NB4 (cell line): ENCODE measurements at regions not wholly inside any gene's neighbourhood (a gene's known extent, or its start where the extent isn't known, plus 50 kb on each side); places are given as distances from the start of the nearest gene placed in this dataset.
"Not testable (repeated sequence)": the region's sequence is repeated elsewhere in the genome, so short reads cannot be mapped to it uniquely, and the experiment has no call there.

ENCODE experiments used
- DNase-seq: peaks from one replicate; pipeline ENCODE4 v3.0.0; 2010; ENCODE audit warnings: low read depth
- H3K4me3 ChIP-seq: one replicate; pipeline ENCODE4 v1.5.1; 2011; ENCODE audit warnings: mild to moderate bottlenecking, low read depth, low read length, moderate library complexity
- CTCF ChIP-seq: IDR thresholded peaks from one replicate; pipeline ENCODE4 v1.5.1; 2012; ENCODE audit warnings: low read depth, low read length
- MAX ChIP-seq: IDR thresholded peaks from 2 replicates; pipeline ENCODE4 v1.6.1; 2011; ENCODE audit warnings: low read depth, low read length
- MYC ChIP-seq: IDR thresholded peaks from 2 replicates; pipeline ENCODE4 v1.6.1; 2011; ENCODE audit warnings: low read depth, low read length
- POLR2A ChIP-seq: IDR thresholded peaks from 2 replicates; pipeline ENCODE4 v1.6.1; 2011; ENCODE audit warnings: mild to moderate bottlenecking; ENCODE audit not compliant: insufficient read length; ENCODE audit errors: extremely low read depth

- DNase-seq = no peak
- no peak overlapping the region for H3K4me3 ChIP-seq
- TF ChIP-seq POLR2A (no peak), CTCF (no peak), MYC (no peak), MAX (no peak)
Measured at GRCh38 chr1:217133958-217134856, 411.0 kb upstream of the ESRRG start.

- H3K4me3 ChIP-seq = no peak overlapping the region
- no peak for DNase-seq
- TF ChIP-seq CTCF (no peak), MYC (no peak), MAX (no peak), POLR2A (no peak)
Measured at GRCh38 chr1:217133092-217133491, 409.9 kb upstream of the ESRRG start.

GRCh38 chr1:217123340-217123739, 400.1 kb upstream of the ESRRG start:
- not testable (repeated sequence) for H3K4me3 ChIP-seq, DNase-seq

- no peak for TF ChIP-seq CTCF
- TF ChIP-seq POLR2A = no peak
- TF ChIP-seq MAX = no peak
- no peak for TF ChIP-seq MYC
- no peak for DNase-seq
- no peak overlapping the region for H3K4me3 ChIP-seq
Measured at GRCh38 chr1:217117973-217118465, 394.8 kb upstream of the ESRRG start.

GRCh38 chr1:217115404-217116380, 392.5 kb upstream of the ESRRG start:
- H3K4me3 ChIP-seq = no peak overlapping the region
- no peak for DNase-seq
- no peak for TF ChIP-seq MAX

GRCh38 chr1:217109928-217110327, 386.7 kb upstream of the ESRRG start:
- no peak for DNase-seq
- H3K4me3 ChIP-seq = no peak overlapping the region
- no peak for TF ChIP-seq POLR2A
- TF ChIP-seq MYC = no peak
- TF ChIP-seq MAX = no peak
- no peak for TF ChIP-seq CTCF
